PFSK-1 (cell line): ENCODE measurements at regions not wholly inside any gene's neighbourhood (a gene's known extent, or its start where the extent isn't known, plus 50 kb on each side); places are given as distances from the start of the nearest gene placed in this dataset.

ENCODE experiments used
- REST ChIP-seq, 2 experiments: IDR thresholded peaks; 2 replicates each; pipeline versions ENCODE4 v1.6.1 to v1.8.0; 2011 to 2012; ENCODE audit warnings: low read depth in 2 of 2, low read length in 2 of 2, control low read depth in 1 of 2, inconsistent platforms in 1 of 2, mild to moderate bottlenecking in 1 of 2, moderate library complexity in 1 of 2; ENCODE audit not compliant: insufficient read depth in 1 of 2
- TAF1 ChIP-seq: IDR thresholded peaks from 2 replicates; pipeline ENCODE4 v1.6.1; 2012; ENCODE audit warnings: low read length, control low read depth, borderline replicate concordance; ENCODE audit not compliant: insufficient read depth

- TF ChIP-seq TAF1: no peak
- TF ChIP-seq REST (IDR thresholded peaks at IDR 0.05; ENCODE audit: insufficient read depth in 1 of 2, low read depth in 2 of 2, low read length in 2 of 2): no peak
Measured at GRCh38 chr16:85991425-85991824, 92.5 kb downstream of the IRF8 start.
